Neural crest cell (in vitro differentiated cells): ENCODE measurements at regions not wholly inside any gene's neighbourhood (a gene's known extent, or its start where the extent isn't known, plus 50 kb on each side); places are given as distances from the start of the nearest gene placed in this dataset.
"Not testable (repeated sequence)": the region's sequence is repeated elsewhere in the genome, so short reads cannot be mapped to it uniquely, and the experiment has no call there.

Experiments used
- DNase-seq: peaks from one replicate; pipeline ENCODE4 v3.0.0; 2021; ENCODE audit warnings: low read depth, mixed read lengths, low spot score
- H3K27ac Mint-ChIP-seq: one replicate; pipeline ENCODE4 v1.8.0; 2021; ENCODE audit warnings: mild to moderate bottlenecking, mixed read lengths; ENCODE audit not compliant: unreplicated experiment
- H3K27me3 Mint-ChIP-seq: 2 replicates; pipeline ENCODE4 v1.8.0; 2021; ENCODE audit warnings: low read depth, mild to moderate bottlenecking, mixed read lengths
- H3K36me3 Mint-ChIP-seq: 2 replicates; pipeline ENCODE4 v1.8.0; 2021; ENCODE audit warnings: low read depth, mild to moderate bottlenecking, mixed read lengths
- H3K4me1 Mint-ChIP-seq: 2 replicates; pipeline ENCODE4 v1.8.0; 2021; ENCODE audit warnings: mixed read lengths
- H3K4me3 Mint-ChIP-seq: one replicate; pipeline ENCODE4 v1.8.0; 2021; ENCODE audit warnings: mild to moderate bottlenecking, mixed read lengths
- H3K9me3 Mint-ChIP-seq: 2 replicates; pipeline ENCODE4 v1.8.0; 2021; ENCODE audit warnings: mixed read lengths
- TF ChIP-seq, protein P1 (sequence below): fragments of 200-600 bp; sonication (generic); conservative IDR thresholded peaks from 2 replicates; pipeline ENCODE4 v1.5.0; 2021; ENCODE audit warnings: antibody characterized with exemption, mild to moderate bottlenecking

DNA sequence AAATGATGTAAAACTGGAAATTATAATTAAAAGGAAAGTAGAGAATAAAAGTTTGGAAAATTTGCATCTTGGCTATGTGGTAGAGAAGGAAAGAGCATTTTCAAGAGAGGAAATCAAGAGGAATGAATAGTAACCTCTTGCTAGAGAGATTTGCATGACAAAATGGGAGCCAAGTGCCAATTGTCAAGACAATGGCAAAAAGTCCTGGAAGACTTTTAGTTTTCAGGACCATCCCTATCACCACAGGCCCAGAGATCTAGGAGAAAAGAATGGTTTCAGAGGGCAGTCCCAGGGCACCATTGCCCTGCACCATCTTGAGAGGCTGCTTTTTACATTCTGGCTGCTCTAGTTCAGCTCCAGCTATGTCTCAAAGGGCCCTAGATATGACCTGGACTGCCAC, 1427.6 kb downstream of the ZPLD1 start:
- H3K4me3 Mint-ChIP-seq, result no peak overlapping the region
- peaks cover 5% of the 10 kb centered on the region for H3K4me1 Mint-ChIP-seq
- TF ChIP-seq, protein P1, sequence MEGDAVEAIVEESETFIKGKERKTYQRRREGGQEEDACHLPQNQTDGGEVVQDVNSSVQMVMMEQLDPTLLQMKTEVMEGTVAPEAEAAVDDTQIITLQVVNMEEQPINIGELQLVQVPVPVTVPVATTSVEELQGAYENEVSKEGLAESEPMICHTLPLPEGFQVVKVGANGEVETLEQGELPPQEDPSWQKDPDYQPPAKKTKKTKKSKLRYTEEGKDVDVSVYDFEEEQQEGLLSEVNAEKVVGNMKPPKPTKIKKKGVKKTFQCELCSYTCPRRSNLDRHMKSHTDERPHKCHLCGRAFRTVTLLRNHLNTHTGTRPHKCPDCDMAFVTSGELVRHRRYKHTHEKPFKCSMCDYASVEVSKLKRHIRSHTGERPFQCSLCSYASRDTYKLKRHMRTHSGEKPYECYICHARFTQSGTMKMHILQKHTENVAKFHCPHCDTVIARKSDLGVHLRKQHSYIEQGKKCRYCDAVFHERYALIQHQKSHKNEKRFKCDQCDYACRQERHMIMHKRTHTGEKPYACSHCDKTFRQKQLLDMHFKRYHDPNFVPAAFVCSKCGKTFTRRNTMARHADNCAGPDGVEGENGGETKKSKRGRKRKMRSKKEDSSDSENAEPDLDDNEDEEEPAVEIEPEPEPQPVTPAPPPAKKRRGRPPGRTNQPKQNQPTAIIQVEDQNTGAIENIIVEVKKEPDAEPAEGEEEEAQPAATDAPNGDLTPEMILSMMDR, result no peak
- H3K27ac Mint-ChIP-seq, result no peak overlapping the region
- no peaks in the 10 kb centered on the region for H3K36me3 Mint-ChIP-seq
- H3K27me3 Mint-ChIP-seq, result no peaks in the 10 kb centered on the region
- no peak for DNase-seq
- H3K9me3 Mint-ChIP-seq, result peaks cover 8% of the 10 kb centered on the region

DNA sequence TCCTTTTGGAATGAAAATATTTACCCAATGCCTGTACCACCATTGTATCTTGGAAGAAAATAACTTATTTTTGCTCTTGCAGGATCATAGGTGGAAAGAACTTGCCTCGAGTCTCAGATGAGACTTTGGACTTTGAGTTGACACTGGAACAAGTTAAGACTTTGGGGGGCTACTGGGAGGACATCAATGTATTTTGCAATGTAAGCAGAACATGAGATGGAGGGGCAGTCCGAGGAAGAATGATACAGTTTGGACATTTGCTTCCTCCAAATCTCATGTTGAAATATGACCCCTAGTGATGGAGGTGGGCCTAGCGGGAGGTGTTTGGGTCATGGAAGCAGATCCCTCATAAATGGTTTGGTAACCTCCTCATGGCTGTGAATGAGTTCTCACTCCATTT, 1428.6 kb downstream of the ZPLD1 start:
- TF ChIP-seq, protein P1, result no peak
- no peak overlapping the region for H3K4me3 Mint-ChIP-seq
- peaks cover 8% of the 10 kb centered on the region for H3K9me3 Mint-ChIP-seq
- DNase-seq, result no peak
- peaks cover 5% of the 10 kb centered on the region for H3K4me1 Mint-ChIP-seq
- no peaks in the 10 kb centered on the region for H3K27me3 Mint-ChIP-seq
- no peaks in the 10 kb centered on the region for H3K36me3 Mint-ChIP-seq
- no peak overlapping the region for H3K27ac Mint-ChIP-seq

DNA sequence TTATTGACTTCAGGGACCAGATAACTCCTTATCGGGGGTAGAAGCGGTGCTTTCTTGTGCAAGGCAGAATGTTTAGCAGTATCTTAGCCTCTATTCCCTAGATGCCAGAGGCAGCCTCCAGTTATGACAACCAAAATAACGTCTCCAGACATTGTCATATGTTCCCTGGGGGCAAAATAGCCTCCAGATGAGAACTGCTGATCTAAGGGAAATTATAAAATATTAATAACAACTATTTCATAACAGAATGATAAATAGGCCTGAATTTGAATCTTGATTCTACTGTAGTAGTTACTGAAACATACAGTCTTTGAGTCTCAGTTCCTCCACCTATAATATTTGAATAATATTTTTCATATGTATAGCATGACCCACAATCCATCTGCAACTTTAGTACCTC, 1431.3 kb downstream of the ZPLD1 start:
- Mint-ChIP-seq H3K9me3 (peaks cover 8% of the 10 kb centered on the region), H3K36me3 (no peaks in the 10 kb centered on the region), H3K4me3 (no peak overlapping the region), H3K27ac (no peak overlapping the region), H3K27me3 (no peaks in the 10 kb centered on the region), H3K4me1 (peaks cover 5% of the 10 kb centered on the region)
- TF ChIP-seq, protein P1, result no peak
- DNase-seq, result no peak

DNA sequence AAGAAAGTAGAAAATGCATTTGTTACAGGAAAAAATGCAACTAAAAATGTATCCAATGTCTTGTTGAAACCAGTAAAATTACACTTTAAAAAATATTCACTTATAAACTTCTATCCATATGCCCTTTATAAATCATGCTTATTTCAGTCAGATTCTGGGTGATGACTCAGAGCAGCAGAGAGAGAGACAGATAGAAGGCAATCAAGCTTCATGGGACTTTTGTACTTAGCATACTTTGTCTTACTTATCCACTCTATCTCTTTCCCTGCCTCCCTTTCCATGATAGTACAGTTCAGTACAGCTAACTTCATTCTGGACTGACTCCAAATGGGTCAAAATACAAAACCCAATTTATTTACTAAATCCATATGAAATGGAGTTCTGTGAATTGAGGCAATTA, 1438.2 kb downstream of the ZPLD1 start:
- Mint-ChIP-seq H3K9me3 (no peaks in the 10 kb centered on the region), H3K27me3 (no peaks in the 10 kb centered on the region), H3K4me3 (no peak overlapping the region), H3K4me1 (no peaks in the 10 kb centered on the region), H3K36me3 (no peaks in the 10 kb centered on the region), H3K27ac (no peak overlapping the region)
- TF ChIP-seq, protein P1, result no peak
- DNase-seq, result no peak

DNA sequence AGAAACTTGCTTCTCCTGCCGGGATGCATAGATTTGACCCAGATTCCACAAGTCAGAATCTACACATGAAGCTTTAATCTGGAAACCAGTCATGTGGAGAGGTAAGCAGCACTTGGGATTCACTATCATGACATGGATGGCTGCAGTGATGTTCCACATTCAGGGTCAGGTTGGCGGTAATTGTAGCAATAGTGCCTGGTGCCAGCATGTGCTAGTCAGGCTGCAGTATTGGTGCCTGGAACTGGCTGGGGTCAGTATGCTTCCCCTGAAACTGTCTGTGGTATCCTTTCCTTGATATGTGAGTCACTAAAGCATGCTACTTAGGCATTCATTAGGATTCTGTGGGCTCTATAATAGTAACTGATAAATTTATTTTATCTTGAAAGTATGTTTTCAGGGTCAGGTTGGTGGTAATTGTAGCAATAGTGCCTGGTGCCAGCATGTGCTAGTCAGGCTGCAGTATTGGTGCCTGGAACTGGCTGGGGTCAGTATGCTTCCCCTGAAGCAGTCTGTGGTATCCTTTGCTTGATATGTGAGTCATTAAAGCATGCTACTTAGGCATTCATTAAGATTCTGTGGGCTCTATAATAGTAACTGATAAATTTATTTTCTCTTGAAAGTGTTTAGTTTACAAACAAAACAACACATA, 1439.2 kb downstream of the ZPLD1 start:
- TF ChIP-seq, protein P1, result no peak
- no peak overlapping the region for H3K4me3 Mint-ChIP-seq
- no peaks in the 10 kb centered on the region for H3K4me1 Mint-ChIP-seq
- H3K27ac Mint-ChIP-seq, result no peak overlapping the region
- no peaks in the 10 kb centered on the region for H3K27me3 Mint-ChIP-seq
- no peaks in the 10 kb centered on the region for H3K36me3 Mint-ChIP-seq
- H3K9me3 Mint-ChIP-seq, result no peaks in the 10 kb centered on the region
- DNase-seq, result no peak

DNA sequence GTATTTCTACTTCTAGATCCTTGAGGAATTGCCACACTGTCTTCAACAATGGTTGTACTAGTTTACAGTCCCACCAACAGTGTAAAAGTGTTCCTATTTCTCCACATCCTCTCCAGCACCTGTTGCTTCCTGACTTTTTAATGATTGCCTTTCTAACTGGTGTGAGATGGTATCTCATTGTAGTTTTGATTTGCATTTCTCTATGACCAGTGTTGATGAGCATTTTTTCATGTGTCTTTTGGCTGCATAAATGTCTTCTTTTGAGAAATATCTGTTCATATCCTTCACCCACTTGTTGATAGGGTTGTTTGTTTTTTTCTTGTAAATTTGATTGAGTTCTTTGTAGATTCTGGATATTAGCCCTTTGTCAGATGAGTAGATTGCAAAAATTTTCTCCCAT, 1447.0 kb downstream of the ZPLD1 start:
- not testable (repeated sequence) for H3K4me3 Mint-ChIP-seq, H3K4me1 Mint-ChIP-seq, H3K9me3 Mint-ChIP-seq

More for the DNA sequence above, 1447.0 kb downstream of the ZPLD1 start:
- not testable (repeated sequence) for DNase-seq, H3K27me3 Mint-ChIP-seq, H3K36me3 Mint-ChIP-seq, H3K27ac Mint-ChIP-seq
